MCF 10A (cell line): ENCODE measurements at regions not wholly inside any gene's neighbourhood (a gene's known extent, or its start where the extent isn't known, plus 50 kb on each side); places are given as distances from the start of the nearest gene placed in this dataset.

ENCODE experiments used
- BruUV-seq: library from RNA; stranded (reverse); fragments of 400-500 nt; replicated peaks from 2 replicates; lab custom pipeline; 2021; lab: Mats Ljungman, UMichigan
- CTCF ChIA-PET: fragments of 300-600 bp; sonication (Branson Sonifier 250); formaldehyde crosslinking; extraction: SDS; loops from one replicate; lab custom pipeline; 2021; ENCODE audit warnings: antibody characterized with exemption, inconsistent platforms; lab: Yijun Ruan, JAX
- POLR2A ChIA-PET: fragments of 300-600, 350-650 bp; sonication (Branson Sonifier 250); formaldehyde crosslinking; extraction: SDS; loops from one replicate; lab custom pipeline; 2020; ENCODE audit warnings: antibody characterized with exemption, inconsistent platforms; lab: Yijun Ruan, JAX
- DNase-seq: peaks from one replicate; pipeline ENCODE4 v3.0.0-alpha.2; 2018; ENCODE audit not compliant: unreplicated experiment
- H3K27ac Mint-ChIP-seq: one replicate; pipeline ENCODE4 v1.8.0; 2022; ENCODE audit warnings: mild to moderate bottlenecking, low read depth, mixed read lengths; ENCODE audit not compliant: unreplicated experiment
- H3K27me3 Mint-ChIP-seq: one replicate; pipeline ENCODE4 v1.8.0; 2022; ENCODE audit warnings: mixed read lengths; ENCODE audit not compliant: insufficient read depth, unreplicated experiment
- H3K36me3 Mint-ChIP-seq: one replicate; pipeline ENCODE4 v1.8.0; 2022; ENCODE audit warnings: mild to moderate bottlenecking, moderate library complexity, mixed read lengths; ENCODE audit not compliant: insufficient read depth, unreplicated experiment
- H3K4me1 Mint-ChIP-seq: one replicate; pipeline ENCODE4 v1.8.0; 2022; ENCODE audit warnings: mixed read lengths; ENCODE audit not compliant: insufficient read depth, unreplicated experiment
- H3K4me3 Mint-ChIP-seq: one replicate; pipeline ENCODE4 v1.8.0; 2022; ENCODE audit warnings: mild to moderate bottlenecking, moderate library complexity, mixed read lengths; ENCODE audit not compliant: unreplicated experiment
- H3K9me3 Mint-ChIP-seq: one replicate; pipeline ENCODE4 v1.8.0; 2022; ENCODE audit warnings: mixed read lengths; ENCODE audit not compliant: unreplicated experiment
- intact Hi-C: fragments of 100-400 bp; cut with micrococcal nuclease; formaldehyde crosslinking; loops from 2 replicates; pipeline ENCODE4 v1.14.1; 2022
- TF ChIP-seq, protein P1 (sequence below): fragments of 200-600 bp; IDR thresholded peaks from one replicate; pipeline ENCODE4 v1.8.0; 2022; ENCODE audit warnings: antibody characterized with exemption, mild to moderate bottlenecking; ENCODE audit not compliant: unreplicated experiment

DNA sequence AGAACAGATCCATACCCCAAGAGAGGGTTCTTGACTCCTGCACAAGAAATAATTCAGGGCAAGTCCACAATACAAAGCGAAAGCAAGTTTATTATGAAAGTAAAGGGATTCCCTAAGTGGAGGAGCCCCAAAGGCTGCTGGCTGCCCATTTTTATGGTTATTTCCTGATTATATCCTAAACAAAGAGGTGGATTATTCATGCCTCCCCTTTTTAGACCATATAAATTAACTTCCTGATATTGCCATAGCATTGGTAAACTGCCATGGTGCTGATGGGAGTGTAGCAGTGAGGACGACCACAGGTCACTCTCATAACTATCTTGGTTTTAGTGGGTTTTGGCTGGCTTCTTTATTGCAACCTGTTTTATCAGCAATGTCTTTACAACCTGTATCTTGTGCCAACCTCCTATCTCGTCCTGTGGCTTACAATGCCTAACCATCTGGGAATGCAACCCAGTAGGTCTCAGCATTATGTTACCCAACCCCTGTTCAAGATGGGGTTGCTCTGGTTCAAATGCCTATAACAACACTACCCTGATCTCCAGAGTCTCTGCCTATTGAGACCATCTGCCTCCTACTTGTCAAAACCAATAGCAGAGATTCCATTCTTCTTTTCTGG is 154.4 kb upstream of the GRAMD2B start:
- Mint-ChIP-seq H3K4me3 (no peak overlapping the region), H3K36me3 (no peaks in the 10 kb centered on the region), H3K27ac (no peak overlapping the region), H3K27me3 (no peaks in the 10 kb centered on the region), H3K9me3 (no peaks in the 10 kb centered on the region), H3K4me1 (no peaks in the 10 kb centered on the region)
- DNase-seq: no peak
- BruUV-seq: no TSS peak
- POLR2A ChIA-PET: no interaction called here
- intact Hi-C loops: no loop called here
- TF ChIP-seq, protein P1, sequence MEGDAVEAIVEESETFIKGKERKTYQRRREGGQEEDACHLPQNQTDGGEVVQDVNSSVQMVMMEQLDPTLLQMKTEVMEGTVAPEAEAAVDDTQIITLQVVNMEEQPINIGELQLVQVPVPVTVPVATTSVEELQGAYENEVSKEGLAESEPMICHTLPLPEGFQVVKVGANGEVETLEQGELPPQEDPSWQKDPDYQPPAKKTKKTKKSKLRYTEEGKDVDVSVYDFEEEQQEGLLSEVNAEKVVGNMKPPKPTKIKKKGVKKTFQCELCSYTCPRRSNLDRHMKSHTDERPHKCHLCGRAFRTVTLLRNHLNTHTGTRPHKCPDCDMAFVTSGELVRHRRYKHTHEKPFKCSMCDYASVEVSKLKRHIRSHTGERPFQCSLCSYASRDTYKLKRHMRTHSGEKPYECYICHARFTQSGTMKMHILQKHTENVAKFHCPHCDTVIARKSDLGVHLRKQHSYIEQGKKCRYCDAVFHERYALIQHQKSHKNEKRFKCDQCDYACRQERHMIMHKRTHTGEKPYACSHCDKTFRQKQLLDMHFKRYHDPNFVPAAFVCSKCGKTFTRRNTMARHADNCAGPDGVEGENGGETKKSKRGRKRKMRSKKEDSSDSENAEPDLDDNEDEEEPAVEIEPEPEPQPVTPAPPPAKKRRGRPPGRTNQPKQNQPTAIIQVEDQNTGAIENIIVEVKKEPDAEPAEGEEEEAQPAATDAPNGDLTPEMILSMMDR: no peak
- CTCF ChIA-PET: no interaction called here

DNA sequence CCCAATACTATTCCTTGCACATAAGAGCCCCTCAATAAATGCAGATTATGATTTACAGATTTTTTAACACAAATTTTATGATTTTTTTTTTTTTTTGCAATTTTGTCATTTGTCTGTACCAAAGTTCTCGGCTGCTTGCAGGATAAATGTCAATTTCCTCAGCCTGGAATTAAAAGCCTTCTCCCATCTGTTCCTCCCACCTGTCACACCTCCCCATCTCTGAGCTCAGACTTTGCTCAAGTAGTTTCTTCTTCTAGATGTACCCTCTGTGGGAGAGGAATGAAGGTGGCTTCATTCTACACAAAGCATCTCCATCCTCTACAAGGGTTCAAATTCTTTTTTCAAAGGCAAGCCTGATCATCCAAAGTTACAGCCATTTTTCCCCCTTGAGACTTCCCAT is 153.7 kb upstream of the GRAMD2B start:
- ChIA-PET POLR2A (no interaction called here), CTCF (interaction anchor here (0.7 kb wide), 1 partner anchor 38 kb away, joined by 4 read pairs; no protein-coding TSS in a partner anchor)
- TF ChIP-seq, protein P1: no peak
- H3K36me3 Mint-ChIP-seq: no peaks in the 10 kb centered on the region
- no peaks in the 10 kb centered on the region for H3K9me3 Mint-ChIP-seq
- no peaks in the 10 kb centered on the region for H3K27me3 Mint-ChIP-seq
- no peak for DNase-seq
- no peaks in the 10 kb centered on the region for H3K4me1 Mint-ChIP-seq
- H3K4me3 Mint-ChIP-seq: no peak overlapping the region
- H3K27ac Mint-ChIP-seq: no peak overlapping the region
- intact Hi-C loops: no loop called here
- no TSS peak for BruUV-seq

DNA sequence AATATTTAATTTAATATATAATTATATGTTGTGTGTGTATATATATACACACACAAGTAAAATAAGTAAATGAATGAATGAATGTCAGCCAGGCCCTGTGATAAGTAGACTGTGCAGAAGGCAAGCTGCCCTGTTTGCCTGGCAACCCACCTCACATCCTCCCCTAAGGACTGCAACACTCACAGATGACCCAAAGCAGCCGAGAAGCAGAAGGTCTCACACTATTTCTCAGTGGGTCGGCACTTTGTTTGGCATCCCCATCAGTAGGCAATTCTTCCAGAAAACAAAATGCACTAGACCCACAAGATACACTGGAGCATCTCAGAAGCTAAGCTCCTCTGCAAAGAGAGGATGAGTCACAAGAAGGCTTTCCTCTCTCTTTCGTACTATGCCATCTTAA is 152.1 kb upstream of the GRAMD2B start:
- intact Hi-C loops: no loop called here
- POLR2A ChIA-PET: no interaction called here

DNA sequence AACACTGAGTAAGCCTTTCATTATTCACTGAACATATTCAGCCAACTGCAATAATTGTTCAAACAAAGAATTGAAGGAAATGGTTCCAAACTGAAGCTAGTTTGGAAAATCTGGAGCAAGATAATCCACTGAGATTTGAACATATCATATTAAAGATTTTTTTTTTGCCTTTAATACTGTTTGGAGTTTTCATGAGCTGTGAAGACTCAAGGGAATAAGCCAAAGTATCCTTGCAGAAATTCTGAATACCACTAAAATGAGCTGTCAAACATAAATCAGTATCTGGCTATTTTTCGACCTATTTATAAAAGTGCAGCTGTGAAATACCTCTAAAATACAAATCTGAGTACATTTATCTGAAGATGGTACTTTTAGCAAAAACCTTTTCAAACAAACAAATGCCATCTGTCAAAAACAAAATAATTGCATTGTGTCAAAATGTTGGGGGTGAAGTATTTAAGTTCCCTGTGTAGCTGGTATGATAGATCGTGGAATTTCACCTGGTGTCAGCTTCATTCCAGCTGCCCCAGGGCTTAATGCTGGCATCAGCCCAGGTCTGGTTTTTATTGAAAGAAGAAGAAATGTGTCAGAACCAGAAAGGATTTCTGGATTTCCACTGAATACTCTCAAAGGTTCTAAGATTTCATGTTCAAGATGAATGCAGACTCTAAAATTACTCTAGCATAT is 149.0 kb upstream of the GRAMD2B start:
- BruUV-seq: no TSS peak
- intact Hi-C loops: no loop called here
- Mint-ChIP-seq H3K27ac (no peak overlapping the region), H3K27me3 (no peaks in the 10 kb centered on the region), H3K36me3 (no peaks in the 10 kb centered on the region), H3K4me3 (no peak overlapping the region), H3K4me1 (no peaks in the 10 kb centered on the region), H3K9me3 (no peaks in the 10 kb centered on the region)
- TF ChIP-seq, protein P1: no peak
- ChIA-PET POLR2A (no interaction called here), CTCF (interaction anchor here (0.6 kb wide), 2 partner anchors 411 to 1412 kb away, joined by 3 to 4 read pairs; no protein-coding TSS in a partner anchor)
- peak; percentile 42 for DNase-seq

More for the DNA sequence above, 152.1 kb upstream of the GRAMD2B start:
- BruUV-seq: no TSS peak
- Mint-ChIP-seq H3K27me3 (no peaks in the 10 kb centered on the region), H3K4me3 (no peak overlapping the region), H3K9me3 (no peaks in the 10 kb centered on the region), H3K4me1 (no peaks in the 10 kb centered on the region), H3K36me3 (no peaks in the 10 kb centered on the region), H3K27ac (no peak overlapping the region)
- DNase-seq: no peak
- TF ChIP-seq, protein P1: no peak
- CTCF ChIA-PET: no interaction called here
